Activated CD8-positive, alpha-beta memory T cell treated with anti-CD3 and anti-CD28 coated beads, Interleukin-2, amount 10 ng/mL, durations not matched to agents 7 days and 5 days (primary cell): ENCODE measurements at regions not wholly inside any gene's neighbourhood (a gene's known extent, or its start where the extent isn't known, plus 50 kb on each side); places are given as distances from the start of the nearest gene placed in this dataset.
"Not testable (repeated sequence)": the region's sequence is repeated elsewhere in the genome, so short reads cannot be mapped to it uniquely, and the experiment has no call there.

Experiments used
- ATAC-seq: fragments of 150-1000 bp; cut with Tn5 transposase; one replicate; pipeline ENCODE4 v1.10.0; 2021; ENCODE audit warnings: moderate library complexity
- CTCF ChIA-PET: fragments of 350-600 bp; sonication (Branson Sonifier 250); formaldehyde crosslinking; loops from one replicate; lab custom pipeline; 2021; ENCODE audit warnings: antibody characterized with exemption; lab: Charles Lee
- DNase-seq: peaks from one replicate; pipeline ENCODE4 v3.0.0-alpha.2; 2020
- H3K27ac Mint-ChIP-seq: one replicate; pipeline ENCODE4 v1.8.0; 2021; ENCODE audit warnings: mild to moderate bottlenecking, mixed read lengths
- H3K27me3 Mint-ChIP-seq: one replicate; pipeline ENCODE4 v1.8.0; 2021; ENCODE audit warnings: mixed read lengths
- H3K36me3 Mint-ChIP-seq: one replicate; pipeline ENCODE4 v1.8.0; 2021; ENCODE audit warnings: mild to moderate bottlenecking, mixed read lengths
- H3K4me1 Mint-ChIP-seq: one replicate; pipeline ENCODE4 v1.8.0; 2021; ENCODE audit warnings: mixed read lengths
- H3K4me3 Mint-ChIP-seq: one replicate; pipeline ENCODE4 v1.8.0; 2021; ENCODE audit warnings: mild to moderate bottlenecking, moderate library complexity, mixed read lengths
- H3K9me3 Mint-ChIP-seq: one replicate; pipeline ENCODE4 v1.8.0; 2022; ENCODE audit warnings: low read depth, mixed read lengths

DNA sequence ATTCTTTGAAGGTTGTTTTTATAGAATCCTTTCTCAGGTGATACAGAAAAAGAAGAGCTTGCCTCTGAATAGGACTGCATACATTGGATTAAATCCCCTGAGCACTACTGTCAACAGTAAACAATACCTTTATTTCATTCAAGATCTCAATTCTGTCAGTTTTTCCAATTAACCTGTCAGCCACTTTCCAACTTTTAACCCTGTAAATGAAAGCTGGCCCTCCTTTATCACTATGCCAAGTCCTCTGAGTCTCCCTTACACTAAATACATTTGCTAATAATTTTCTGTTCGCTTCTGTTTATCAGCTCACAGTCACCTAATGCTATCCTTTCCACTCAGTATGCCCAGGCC lies 213.7 kb upstream of the ARHGAP42 start:
- peaks cover 3% of the 10 kb centered on the region for H3K9me3 Mint-ChIP-seq
- H3K27ac Mint-ChIP-seq = no peak overlapping the region
- no peak for DNase-seq
- CTCF ChIA-PET = no interaction called here
- H3K36me3 Mint-ChIP-seq = no peaks in the 10 kb centered on the region
- H3K4me1 Mint-ChIP-seq = no peaks in the 10 kb centered on the region
- H3K4me3 Mint-ChIP-seq = no peak overlapping the region
- no peaks in the 10 kb centered on the region for H3K27me3 Mint-ChIP-seq
- ATAC-seq = no peak

DNA sequence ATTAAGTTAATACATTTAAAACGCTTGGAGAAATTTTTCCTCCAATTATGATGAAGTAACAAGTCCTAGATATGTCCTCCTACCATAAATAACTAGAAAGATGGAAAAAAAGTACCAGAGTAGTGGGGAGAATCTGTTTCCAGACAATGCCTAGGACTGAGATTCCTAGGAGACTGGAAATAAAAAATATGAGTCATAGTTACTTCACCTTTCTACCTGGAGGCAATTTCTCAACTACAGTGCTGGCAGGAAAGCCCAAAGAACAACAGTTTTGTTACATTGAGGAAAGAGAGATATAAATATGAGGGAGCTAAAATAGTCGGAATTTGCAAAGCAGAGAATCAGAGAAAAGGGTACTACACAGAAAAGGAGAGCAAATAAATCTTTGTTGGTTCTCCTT lies 202.1 kb upstream of the ARHGAP42 start:
- Mint-ChIP-seq H3K4me1 (no peaks in the 10 kb centered on the region), H3K36me3 (no peaks in the 10 kb centered on the region), H3K4me3 (no peak overlapping the region), H3K27ac (no peak overlapping the region), H3K27me3 (no peaks in the 10 kb centered on the region), H3K9me3 (peaks cover 7% of the 10 kb centered on the region)
- no peak for DNase-seq
- CTCF ChIA-PET = no interaction called here
- ATAC-seq = no peak

DNA sequence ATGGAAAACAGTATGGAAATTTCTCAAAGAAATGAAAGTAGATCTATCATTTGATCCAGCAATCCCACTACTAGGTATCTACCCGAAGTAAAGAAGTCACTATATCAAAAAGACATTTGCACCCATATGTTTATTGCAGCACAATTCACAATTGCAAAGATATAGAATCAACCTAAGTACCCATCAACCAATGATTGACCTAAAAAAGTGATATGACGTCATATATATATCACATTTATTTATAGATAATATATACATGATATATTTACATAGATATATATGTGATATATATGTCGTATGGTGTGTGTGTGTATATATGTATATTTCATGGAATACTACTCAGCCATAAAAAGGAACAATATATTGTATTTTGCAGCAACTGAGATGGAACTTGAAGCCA lies 188.3 kb upstream of the ARHGAP42 start:
- Mint-ChIP-seq H3K36me3 (no peaks in the 10 kb centered on the region), H3K4me3 (no peak overlapping the region), H3K27me3 (no peaks in the 10 kb centered on the region), H3K4me1 (no peaks in the 10 kb centered on the region), H3K27ac (no peak overlapping the region), H3K9me3 (peaks cover 10% of the 10 kb centered on the region)
- no peak for DNase-seq
- ATAC-seq = no peak
- CTCF ChIA-PET = no interaction called here

DNA sequence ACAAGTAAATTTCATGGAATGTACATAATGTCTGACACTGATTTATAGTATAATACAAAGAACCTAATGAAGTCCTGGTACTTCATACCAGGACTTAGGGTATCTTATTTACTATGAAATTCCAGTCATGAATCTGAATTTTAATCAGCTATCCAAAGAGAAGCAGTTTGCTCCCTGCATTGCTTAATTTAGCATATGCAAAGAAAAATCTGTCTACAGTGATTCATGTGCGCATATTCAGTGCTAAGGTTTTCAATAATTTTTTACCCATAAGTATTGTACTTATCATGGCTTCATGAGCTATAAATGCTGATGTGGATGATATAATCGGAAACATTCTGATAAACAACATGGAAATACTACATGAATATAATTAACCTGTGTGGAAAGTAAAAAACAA lies 185.6 kb upstream of the ARHGAP42 start:
- H3K36me3 Mint-ChIP-seq = no peaks in the 10 kb centered on the region
- DNase-seq (no peak), ATAC-seq (no peak)
- H3K9me3 Mint-ChIP-seq = peaks cover 4% of the 10 kb centered on the region
- no peak overlapping the region for H3K4me3 Mint-ChIP-seq
- CTCF ChIA-PET = no interaction called here
- no peaks in the 10 kb centered on the region for H3K27me3 Mint-ChIP-seq
- no peak overlapping the region for H3K27ac Mint-ChIP-seq
- H3K4me1 Mint-ChIP-seq = no peaks in the 10 kb centered on the region

DNA sequence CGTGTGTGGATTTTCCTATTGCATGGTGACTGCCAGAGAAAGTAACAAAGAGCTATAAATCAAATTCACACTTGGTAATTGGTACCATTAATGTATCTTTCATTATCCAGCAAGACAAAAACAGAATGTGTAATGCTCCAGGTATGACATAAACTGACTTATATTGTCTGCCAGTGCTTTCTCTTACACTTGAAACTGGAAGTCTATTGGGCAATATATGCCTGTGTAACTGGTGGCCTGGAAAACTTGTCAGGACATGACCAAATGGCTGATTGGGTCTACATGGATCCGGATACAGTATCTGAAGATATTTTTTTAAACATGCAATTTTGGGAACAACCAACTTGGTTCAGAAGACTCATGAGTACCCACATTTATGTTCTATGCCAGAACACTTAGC lies 174.6 kb upstream of the ARHGAP42 start:
- Mint-ChIP-seq H3K36me3 (no peaks in the 10 kb centered on the region), H3K27ac (no peak overlapping the region), H3K27me3 (no peaks in the 10 kb centered on the region), H3K9me3 (peaks cover 3% of the 10 kb centered on the region), H3K4me3 (no peak overlapping the region), H3K4me1 (no peaks in the 10 kb centered on the region)
- ATAC-seq = no peak
- CTCF ChIA-PET = no interaction called here
- DNase-seq = no peak

DNA sequence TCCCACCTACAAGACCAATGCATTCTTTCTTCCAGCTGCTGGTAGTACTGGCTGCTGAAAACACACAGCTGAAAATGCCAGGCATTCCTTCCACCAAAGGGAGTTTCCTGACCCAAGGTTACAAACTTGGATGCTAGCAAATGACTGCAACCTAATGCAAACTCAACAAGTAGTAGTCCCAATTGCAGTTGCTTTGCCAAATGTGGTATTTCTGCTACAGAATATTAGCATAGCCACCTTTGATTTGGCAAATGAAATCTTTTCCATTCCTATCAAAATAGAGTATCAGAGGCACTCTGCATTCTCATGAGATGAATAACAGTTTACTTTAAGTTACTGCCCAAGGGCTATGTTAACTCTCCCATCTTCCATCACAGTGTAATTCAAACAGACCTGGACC lies 172.0 kb upstream of the ARHGAP42 start:
- Mint-ChIP-seq H3K9me3 (peaks cover 7% of the 10 kb centered on the region), H3K4me1 (no peaks in the 10 kb centered on the region), H3K27ac (no peak overlapping the region), H3K27me3 (no peaks in the 10 kb centered on the region), H3K36me3 (no peaks in the 10 kb centered on the region), H3K4me3 (no peak overlapping the region)
- CTCF ChIA-PET = no interaction called here
- ATAC-seq (no peak), DNase-seq (no peak)

DNA sequence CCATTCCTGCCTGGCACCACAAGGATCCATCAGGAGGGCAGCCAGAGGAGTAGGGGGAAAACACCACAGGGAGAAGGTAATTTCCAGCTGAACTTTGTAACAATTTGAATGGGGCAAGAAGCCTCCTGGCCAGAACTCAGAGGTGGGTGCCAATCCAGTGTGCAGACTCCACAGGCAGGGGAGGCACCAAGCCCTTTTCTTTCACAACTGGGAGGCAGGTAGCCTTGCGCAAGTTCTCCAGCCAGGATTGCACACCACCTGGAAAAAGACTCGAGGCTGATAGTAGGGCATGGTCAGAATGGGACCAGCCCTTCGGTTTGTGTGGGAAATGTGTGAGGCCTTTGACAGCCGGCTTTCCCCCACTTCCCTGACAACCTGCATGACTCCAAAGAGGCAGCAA lies 161.9 kb upstream of the ARHGAP42 start:
- Mint-ChIP-seq H3K4me3 (no peak overlapping the region), H3K27me3 (no peaks in the 10 kb centered on the region), H3K4me1 (no peaks in the 10 kb centered on the region), H3K9me3 (peaks cover 9% of the 10 kb centered on the region), H3K36me3 (no peaks in the 10 kb centered on the region), H3K27ac (no peak overlapping the region)
- DNase-seq = no peak
- CTCF ChIA-PET = no interaction called here
- ATAC-seq = no peak

DNA sequence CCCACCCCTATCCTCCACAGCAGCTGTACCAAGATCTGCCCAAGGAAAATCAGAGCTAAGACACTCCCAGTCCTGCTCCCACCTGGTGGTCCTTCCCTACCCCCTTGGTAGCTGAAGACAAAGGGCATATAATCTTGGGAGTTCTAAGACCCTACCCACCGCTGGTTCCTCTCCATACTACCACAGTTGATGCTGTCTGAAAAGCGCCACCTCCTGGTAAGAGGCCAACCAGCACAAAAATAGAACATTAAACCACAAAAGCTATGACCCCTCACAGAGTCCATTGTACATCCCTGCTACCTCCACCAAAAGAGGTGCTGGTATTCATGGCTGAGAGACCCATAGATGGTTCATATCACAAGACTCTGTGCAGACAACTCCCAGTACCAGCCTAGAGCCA lies 161.5 kb upstream of the ARHGAP42 start:
- no peaks in the 10 kb centered on the region for H3K27me3 Mint-ChIP-seq
- peaks cover 9% of the 10 kb centered on the region for H3K9me3 Mint-ChIP-seq
- no peaks in the 10 kb centered on the region for H3K4me1 Mint-ChIP-seq
- DNase-seq (no peak), ATAC-seq (no peak)
- H3K27ac Mint-ChIP-seq = no peak overlapping the region
- H3K36me3 Mint-ChIP-seq = no peaks in the 10 kb centered on the region
- no peak overlapping the region for H3K4me3 Mint-ChIP-seq
- CTCF ChIA-PET = no interaction called here

DNA sequence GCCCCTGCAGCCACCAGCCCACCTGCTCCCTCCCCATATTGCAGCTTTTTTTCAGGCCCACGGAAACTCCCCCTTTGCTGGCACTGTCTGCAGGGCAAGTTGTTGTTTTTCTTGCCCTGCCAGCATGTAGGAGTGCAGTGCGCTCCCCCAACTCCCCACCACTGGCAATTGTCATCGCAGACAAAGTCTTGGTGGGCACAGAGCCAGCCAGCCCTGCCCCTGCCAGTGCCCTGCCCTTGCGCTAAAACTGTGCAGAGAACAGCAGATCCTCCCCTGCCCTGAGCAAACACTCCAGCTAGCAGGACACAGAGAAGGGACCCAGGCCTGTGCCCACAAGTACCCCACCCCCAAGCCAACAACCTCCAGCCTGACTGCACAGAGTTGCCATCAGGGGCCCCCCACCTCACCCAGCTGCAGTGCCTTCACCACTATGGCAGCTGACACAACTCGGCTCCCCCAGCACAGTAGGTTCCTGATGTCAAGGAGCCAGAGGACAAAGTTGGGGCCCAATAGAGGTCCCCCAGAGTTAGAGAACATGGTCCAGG lies 158.1 kb upstream of the ARHGAP42 start:
- Mint-ChIP-seq H3K27ac (no peak overlapping the region), H3K4me1 (no peaks in the 10 kb centered on the region), H3K4me3 (no peak overlapping the region), H3K9me3 (peaks cover 8% of the 10 kb centered on the region), H3K36me3 (no peaks in the 10 kb centered on the region), H3K27me3 (no peaks in the 10 kb centered on the region)
- ATAC-seq = no peak
- no peak for DNase-seq
- CTCF ChIA-PET = no interaction called here

DNA sequence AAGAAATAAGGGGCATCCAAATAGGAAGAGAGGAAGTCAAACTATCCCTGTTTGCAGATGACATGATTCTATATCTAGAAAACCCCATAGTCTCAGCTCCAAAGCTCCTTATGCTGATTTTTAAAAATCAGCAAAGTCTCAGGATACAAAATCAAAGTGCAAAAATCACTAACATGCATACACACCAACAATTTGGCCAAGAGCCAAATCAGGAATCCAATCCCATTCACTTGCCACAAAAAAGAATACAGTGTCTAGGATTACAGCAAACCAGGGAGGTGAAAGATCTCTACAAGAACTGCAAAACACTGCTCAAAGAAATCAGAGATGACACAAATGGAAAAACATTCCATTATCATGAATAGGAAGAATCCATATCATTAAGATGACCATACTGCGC lies 155.8 kb upstream of the ARHGAP42 start:
- ATAC-seq = not testable (repeated sequence)

DNA sequence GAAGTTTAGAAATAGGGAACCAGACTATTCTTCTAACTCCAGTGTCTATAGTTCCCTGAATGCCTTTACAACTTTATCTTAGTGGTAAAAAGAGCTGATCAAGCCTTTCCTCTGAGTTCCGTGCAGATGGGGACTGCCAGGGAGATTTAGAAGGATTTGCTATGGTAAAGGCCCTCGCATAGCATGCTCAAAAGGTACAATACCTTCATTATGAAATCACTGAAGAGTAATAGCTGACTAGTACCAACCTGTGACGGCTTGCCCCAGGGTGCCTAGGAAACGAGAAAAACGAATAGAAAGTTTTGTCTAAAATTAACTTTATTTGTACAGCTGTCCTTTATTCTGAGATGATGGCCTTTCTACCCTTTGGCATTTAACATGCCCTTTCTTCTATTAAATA lies 150.1 kb upstream of the ARHGAP42 start:
- CTCF ChIA-PET = no interaction called here
- Mint-ChIP-seq H3K4me3 (no peak overlapping the region), H3K27me3 (no peaks in the 10 kb centered on the region), H3K36me3 (no peaks in the 10 kb centered on the region), H3K9me3 (no peaks in the 10 kb centered on the region), H3K4me1 (no peaks in the 10 kb centered on the region), H3K27ac (no peak overlapping the region)
- ATAC-seq (no peak), DNase-seq (no peak)

More for the DNA sequence above, 155.8 kb upstream of the ARHGAP42 start:
- H3K27ac Mint-ChIP-seq, H3K4me1 Mint-ChIP-seq, H3K36me3 Mint-ChIP-seq, DNase-seq, CTCF ChIA-PET, H3K4me3 Mint-ChIP-seq, H3K27me3 Mint-ChIP-seq, H3K9me3 Mint-ChIP-seq: not testable (repeated sequence)

DNA sequence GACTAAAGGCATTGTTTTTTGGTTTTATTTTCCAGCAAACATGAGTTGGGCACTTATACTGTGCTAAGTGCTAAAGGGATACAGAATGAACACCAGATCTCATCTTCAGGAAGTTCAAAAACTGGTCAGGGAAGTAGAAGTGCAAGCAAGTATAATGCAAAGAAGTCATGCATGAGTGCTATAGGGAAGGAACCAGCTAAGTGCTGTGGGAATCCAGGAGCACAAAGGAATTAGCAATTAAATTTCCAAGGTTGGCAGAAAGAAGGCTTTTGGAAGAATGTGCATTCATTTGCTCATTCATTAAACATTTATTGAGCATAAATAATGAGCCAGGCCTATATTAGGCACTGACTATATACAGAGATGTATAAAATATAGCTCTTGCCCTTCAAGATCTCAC lies 143.7 kb upstream of the ARHGAP42 start:
- CTCF ChIA-PET = no interaction called here
- H3K27me3 Mint-ChIP-seq = no peaks in the 10 kb centered on the region
- H3K4me1 Mint-ChIP-seq = no peaks in the 10 kb centered on the region
- H3K4me3 Mint-ChIP-seq = no peak overlapping the region
- ATAC-seq (no peak), DNase-seq (no peak)
- no peaks in the 10 kb centered on the region for H3K9me3 Mint-ChIP-seq
- H3K27ac Mint-ChIP-seq = no peak overlapping the region
- H3K36me3 Mint-ChIP-seq = no peaks in the 10 kb centered on the region

DNA sequence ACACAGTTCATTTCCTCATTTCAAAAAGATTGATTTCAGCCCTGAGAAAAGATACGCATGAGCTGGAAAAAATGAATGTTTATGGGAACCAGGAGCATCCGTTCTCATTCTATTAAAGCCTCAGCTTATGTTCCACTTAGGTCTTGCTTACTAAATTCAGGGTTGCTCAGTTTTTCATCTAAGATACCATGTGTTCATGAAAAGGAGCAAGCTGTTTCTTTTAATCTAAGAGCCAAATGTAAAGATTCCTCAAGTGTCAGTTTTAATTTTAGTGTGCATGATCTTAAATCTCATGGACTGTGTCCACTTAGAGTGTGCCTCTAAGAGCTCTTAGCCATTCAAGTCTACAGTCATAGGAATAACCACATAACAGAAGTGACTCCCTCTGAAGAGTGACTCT lies 141.5 kb upstream of the ARHGAP42 start:
- H3K36me3 Mint-ChIP-seq = no peaks in the 10 kb centered on the region
- no peaks in the 10 kb centered on the region for H3K9me3 Mint-ChIP-seq
- no peak overlapping the region for H3K27ac Mint-ChIP-seq
- no peak for ATAC-seq
- H3K27me3 Mint-ChIP-seq = no peaks in the 10 kb centered on the region
- H3K4me1 Mint-ChIP-seq = no peaks in the 10 kb centered on the region
- CTCF ChIA-PET = no interaction called here
- no peak overlapping the region for H3K4me3 Mint-ChIP-seq
- DNase-seq = no peak

DNA sequence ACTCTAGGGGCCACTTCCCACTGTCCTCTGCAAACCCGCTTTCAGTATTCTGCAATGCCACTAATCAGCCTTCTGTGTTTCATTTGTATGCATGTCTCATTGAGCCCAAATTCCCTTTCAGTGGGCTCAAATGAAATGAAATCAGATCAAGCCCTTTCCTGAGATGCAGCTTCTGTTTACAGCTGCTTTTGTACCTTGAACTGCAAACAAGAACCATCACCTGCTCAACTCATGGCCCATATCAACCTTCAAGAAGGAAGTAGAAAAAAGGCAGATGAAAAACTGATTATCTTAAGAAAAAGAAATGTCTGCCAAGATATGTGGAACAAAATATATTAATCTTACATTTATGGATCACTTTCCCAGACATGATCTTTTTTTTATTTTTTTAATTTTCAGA lies 141.1 kb upstream of the ARHGAP42 start:
- no peak for ATAC-seq
- Mint-ChIP-seq H3K4me1 (no peaks in the 10 kb centered on the region), H3K4me3 (no peak overlapping the region), H3K36me3 (no peaks in the 10 kb centered on the region), H3K27ac (no peak overlapping the region), H3K27me3 (no peaks in the 10 kb centered on the region), H3K9me3 (no peaks in the 10 kb centered on the region)
- DNase-seq = no peak
- CTCF ChIA-PET = no interaction called here

DNA sequence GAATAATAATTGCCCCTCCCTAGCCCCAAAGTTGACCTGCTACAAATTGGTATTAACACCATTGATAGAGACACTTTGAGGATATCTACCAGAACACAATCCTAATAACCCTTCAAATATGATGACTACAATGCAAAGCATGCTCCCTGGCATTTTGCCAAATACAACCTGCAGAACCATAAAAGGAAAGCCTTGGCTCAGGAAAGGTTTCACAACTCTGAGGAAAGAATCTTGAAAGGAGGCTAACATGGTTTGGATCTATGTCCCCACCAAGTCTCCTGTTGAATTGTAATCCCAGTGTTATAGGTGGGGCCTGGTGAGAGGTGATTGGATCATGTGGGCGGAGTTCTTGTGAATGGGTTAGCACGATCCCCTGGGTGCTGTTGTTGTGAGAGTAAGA lies 140.4 kb upstream of the ARHGAP42 start:
- no peak for DNase-seq
- Mint-ChIP-seq H3K4me3 (no peak overlapping the region), H3K9me3 (no peaks in the 10 kb centered on the region), H3K27me3 (no peaks in the 10 kb centered on the region), H3K4me1 (no peaks in the 10 kb centered on the region), H3K36me3 (no peaks in the 10 kb centered on the region), H3K27ac (no peak overlapping the region)
- no peak for ATAC-seq
- CTCF ChIA-PET = no interaction called here
